LNCaP clone FGC (cell line): ENCODE measurements at regions not wholly inside any gene's neighbourhood (a gene's known extent, or its start where the extent isn't known, plus 50 kb on each side); places are given as distances from the start of the nearest gene placed in this dataset.

Source experiments
- DNase-seq: peaks from one replicate; pipeline ENCODE4 v3.0.0-alpha.2; 2011; ENCODE audit warnings: low read depth
- H3K4me3 ChIP-seq: 2 replicates; pipeline ENCODE4 v1.5.1; 2011; ENCODE audit warnings: mild to moderate bottlenecking, low read depth, low read length, control low read depth
- TF ChIP-seq, protein P1 (sequence below): IDR thresholded peaks from 2 replicates; pipeline ENCODE4 v1.5.1; 2012; ENCODE audit warnings: mild to moderate bottlenecking; ENCODE audit not compliant: control insufficient read depth, insufficient read depth; ENCODE audit errors: extremely low read depth

- no peak for DNase-seq
- TF ChIP-seq, protein P1, sequence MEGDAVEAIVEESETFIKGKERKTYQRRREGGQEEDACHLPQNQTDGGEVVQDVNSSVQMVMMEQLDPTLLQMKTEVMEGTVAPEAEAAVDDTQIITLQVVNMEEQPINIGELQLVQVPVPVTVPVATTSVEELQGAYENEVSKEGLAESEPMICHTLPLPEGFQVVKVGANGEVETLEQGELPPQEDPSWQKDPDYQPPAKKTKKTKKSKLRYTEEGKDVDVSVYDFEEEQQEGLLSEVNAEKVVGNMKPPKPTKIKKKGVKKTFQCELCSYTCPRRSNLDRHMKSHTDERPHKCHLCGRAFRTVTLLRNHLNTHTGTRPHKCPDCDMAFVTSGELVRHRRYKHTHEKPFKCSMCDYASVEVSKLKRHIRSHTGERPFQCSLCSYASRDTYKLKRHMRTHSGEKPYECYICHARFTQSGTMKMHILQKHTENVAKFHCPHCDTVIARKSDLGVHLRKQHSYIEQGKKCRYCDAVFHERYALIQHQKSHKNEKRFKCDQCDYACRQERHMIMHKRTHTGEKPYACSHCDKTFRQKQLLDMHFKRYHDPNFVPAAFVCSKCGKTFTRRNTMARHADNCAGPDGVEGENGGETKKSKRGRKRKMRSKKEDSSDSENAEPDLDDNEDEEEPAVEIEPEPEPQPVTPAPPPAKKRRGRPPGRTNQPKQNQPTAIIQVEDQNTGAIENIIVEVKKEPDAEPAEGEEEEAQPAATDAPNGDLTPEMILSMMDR = no peak
- no peak overlapping the region for H3K4me3 ChIP-seq
Measured at GRCh38 chr7:21346297-21346696, 81.6 kb upstream of the SP4 start.

DNA sequence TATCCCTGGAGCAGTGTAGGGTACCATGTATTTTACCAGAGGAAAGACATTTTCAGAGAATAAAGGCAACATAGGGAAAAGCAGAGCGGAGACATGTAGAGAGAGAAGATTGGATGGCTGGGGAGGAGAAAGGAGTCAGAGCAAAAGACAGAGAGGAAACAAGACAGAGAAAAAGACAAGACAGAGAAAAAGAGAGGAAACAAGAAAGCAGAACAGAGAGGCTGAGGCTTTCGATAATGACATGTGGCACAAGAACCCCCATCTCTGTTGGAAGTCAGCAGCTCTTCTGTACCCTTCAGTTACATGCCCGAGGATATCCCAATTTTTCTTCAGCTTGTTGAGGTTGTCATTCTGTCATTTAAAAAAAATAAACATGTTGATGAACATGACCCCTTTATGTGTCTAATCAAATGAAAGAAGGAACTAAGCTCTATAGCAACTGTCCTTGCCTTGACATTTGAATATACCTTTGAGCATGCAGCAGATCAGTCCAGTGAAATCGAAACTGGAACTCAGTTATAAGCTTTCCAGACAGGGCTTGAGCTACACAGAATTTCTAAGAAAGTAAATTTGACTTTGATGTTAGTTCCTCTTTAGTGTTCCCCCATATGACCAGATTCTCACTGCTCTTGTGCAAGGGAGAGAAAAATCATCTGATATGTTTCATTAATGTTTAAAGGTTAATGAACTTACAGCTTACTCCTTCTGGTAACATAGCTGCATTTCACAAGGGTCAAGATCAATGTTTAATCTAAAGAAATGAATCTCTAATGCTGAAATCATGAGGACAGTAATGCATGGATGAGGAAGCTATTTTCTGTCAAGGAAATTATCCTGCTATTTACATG, 75.1 kb upstream of the SP4 start:
- H3K4me3 ChIP-seq = no peak overlapping the region
- TF ChIP-seq, protein P1 = no peak
- DNase-seq = no peak

- no peak for DNase-seq
- TF ChIP-seq, protein P1 = no peak
- no peak overlapping the region for H3K4me3 ChIP-seq
Measured at GRCh38 chr7:21353388-21353780, 74.5 kb upstream of the SP4 start.

- TF ChIP-seq, protein P1 = no peak
- no peak overlapping the region for H3K4me3 ChIP-seq
- DNase-seq = no peak
Measured at GRCh38 chr7:21354284-21354683, 73.6 kb upstream of the SP4 start.

DNA sequence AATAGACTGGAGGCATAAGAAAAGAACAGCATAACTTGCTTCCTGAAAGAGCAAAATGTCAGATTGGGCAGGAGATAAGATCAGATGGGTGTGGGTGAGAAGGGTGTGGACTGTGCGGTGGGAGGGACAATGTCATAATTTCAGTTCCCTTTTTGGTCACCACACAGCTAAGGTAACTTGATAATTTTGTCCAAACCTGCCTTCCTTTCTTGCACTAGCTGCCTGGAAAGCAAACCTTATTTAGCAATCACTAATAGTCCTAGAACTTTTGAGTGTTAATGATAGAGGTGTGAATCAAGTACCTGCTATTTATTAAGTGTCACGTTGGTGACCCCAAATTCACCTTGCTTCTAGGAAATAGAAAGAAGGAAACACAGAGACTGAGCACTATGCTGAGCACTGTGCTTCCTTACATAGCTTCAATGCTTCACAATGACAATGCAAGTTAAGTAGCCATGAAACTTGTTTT, 72.4 kb upstream of the SP4 start:
- H3K4me3 ChIP-seq = no peak overlapping the region
- no peak for DNase-seq
- TF ChIP-seq, protein P1 = no peak

- TF ChIP-seq, protein P1 = no peak
- no peak overlapping the region for H3K4me3 ChIP-seq
- DNase-seq = no peak
Measured at GRCh38 chr7:21356616-21357015, 71.3 kb upstream of the SP4 start.
